ENCODE measurements at regions not wholly inside any gene's neighbourhood (a gene's known extent, or its start where the extent isn't known, plus 50 kb on each side); places are given as distances from the start of the nearest gene placed in this dataset.

- TF ChIP-seq CTCF (IDR thresholded peaks at IDR 0.05) (no peak), POLR2A (IDR thresholded peaks at IDR 0.05) (no peak)
These were observed 171.5 kb downstream of the LRATD1 start for GRCh38 chr2:14803994-14804393.
